DOHH2 (cell line): ENCODE measurements at regions not wholly inside any gene's neighbourhood (a gene's known extent, or its start where the extent isn't known, plus 50 kb on each side); places are given as distances from the start of the nearest gene placed in this dataset.

Experiments
- CTCF ChIP-seq: fragments of 200-600 bp; sonication (generic); IDR thresholded peaks from one replicate; pipeline ENCODE4 v1.5.1; 2014; ENCODE audit warnings: antibody characterized with exemption, mild to moderate bottlenecking, low read depth, low read length; ENCODE audit not compliant: poor library complexity, severe bottlenecking
- EZH2phosphoT487 ChIP-seq: fragments of 200-600 bp; sonication (generic); IDR thresholded peaks from 2 replicates; pipeline ENCODE4 v1.6.1; 2017; ENCODE audit warnings: borderline replicate concordance, mild to moderate bottlenecking, antibody characterized with exemption, low read length, moderate library complexity, mixed read lengths

GRCh38 chr17:79534111-79534510, 76.7 kb downstream of the RBFOX3 start:
- TF ChIP-seq CTCF (no peak), EZH2phosphoT487 (no peak)
